Loucy (cell line): ENCODE measurements at regions not wholly inside any gene's neighbourhood (a gene's known extent, or its start where the extent isn't known, plus 50 kb on each side); places are given as distances from the start of the nearest gene placed in this dataset.

Experiments used
- H2AFZ ChIP-seq: fragments of 200-600 bp; sonication (generic); 2 replicates; pipeline ENCODE4 v1.6.0; 2016; ENCODE audit warnings: antibody characterized with exemption, mild to moderate bottlenecking, low read length, moderate library complexity
- H3F3A ChIP-seq: fragments of 200-600 bp; 2 replicates; pipeline ENCODE4 v1.6.0; 2016; ENCODE audit warnings: antibody characterized with exemption, low read depth, mild to moderate bottlenecking
- H3K27me3 ChIP-seq: fragments of 200-600 bp; sonication (generic); 2 replicates; pipeline ENCODE4 v1.6.1; 2014; ENCODE audit warnings: low read length, mild to moderate bottlenecking; ENCODE audit not compliant: insufficient read depth, poor library complexity, severe bottlenecking
- H3K36me3 ChIP-seq: fragments of 200-600 bp; sonication (generic); 2 replicates; pipeline ENCODE4 v1.6.1; 2016; ENCODE audit warnings: low read length; ENCODE audit not compliant: insufficient read depth
- H3K4me1 ChIP-seq: fragments of 200-600 bp; sonication (generic); 2 replicates; pipeline ENCODE4 v1.5.1; 2014; ENCODE audit warnings: low read length, mild to moderate bottlenecking; ENCODE audit not compliant: insufficient read depth, poor library complexity, severe bottlenecking
- H3K4me2 ChIP-seq: fragments of 200-600 bp; sonication (generic); 2 replicates; pipeline ENCODE4 v1.6.0; 2014; ENCODE audit warnings: antibody characterized with exemption, low read length, low read depth, mild to moderate bottlenecking; ENCODE audit not compliant: poor library complexity, severe bottlenecking
- H3K4me3 ChIP-seq: fragments of 200-600 bp; sonication (generic); 2 replicates; pipeline ENCODE4 v1.5.1; 2014; ENCODE audit warnings: low read length, mild to moderate bottlenecking, mixed read lengths; ENCODE audit not compliant: poor library complexity, severe bottlenecking
- H3K79me2 ChIP-seq: fragments of 200-600 bp; sonication (generic); 2 replicates; pipeline ENCODE4 v1.6.1; 2014; ENCODE audit warnings: low read length; ENCODE audit not compliant: insufficient read depth
- H3K9ac ChIP-seq: fragments of 200-600 bp; sonication (generic); 2 replicates; pipeline ENCODE4 v1.6.0; 2014; ENCODE audit warnings: mild to moderate bottlenecking, low read depth, low read length, moderate library complexity; ENCODE audit not compliant: poor library complexity, severe bottlenecking
- H3K9me2 ChIP-seq: fragments of 200-600 bp; sonication (generic); replicated peaks from 2 replicates; pipeline ENCODE4 v1.6.1; 2016; ENCODE audit warnings: low read depth, low read length, mixed read lengths
- H3K9me3 ChIP-seq: fragments of 200-600 bp; sonication (generic); 2 replicates; pipeline ENCODE4 v1.6.1; 2014; ENCODE audit warnings: mild to moderate bottlenecking, antibody characterized with exemption, low read length, low read depth; ENCODE audit not compliant: insufficient read depth
- H4K20me1 ChIP-seq: fragments of 200-600 bp; sonication (generic); 2 replicates; pipeline ENCODE4 v1.6.0; 2014; ENCODE audit warnings: antibody characterized with exemption, low read length, mild to moderate bottlenecking; ENCODE audit not compliant: insufficient read depth, poor library complexity, severe bottlenecking
- EZH2phosphoT487 ChIP-seq: fragments of 200-600 bp; IDR thresholded peaks from 2 replicates; pipeline ENCODE4 v1.6.1; 2018; ENCODE audit warnings: antibody characterized with exemption, mild to moderate bottlenecking, moderate library complexity, borderline replicate concordance
- TF ChIP-seq, protein P1 (sequence below): fragments of 200-600 bp; sonication (generic); conservative IDR thresholded peaks from 2 replicates; pipeline ENCODE4 v1.5.1; 2014; ENCODE audit warnings: mild to moderate bottlenecking, antibody characterized with exemption, low read length

DNA sequence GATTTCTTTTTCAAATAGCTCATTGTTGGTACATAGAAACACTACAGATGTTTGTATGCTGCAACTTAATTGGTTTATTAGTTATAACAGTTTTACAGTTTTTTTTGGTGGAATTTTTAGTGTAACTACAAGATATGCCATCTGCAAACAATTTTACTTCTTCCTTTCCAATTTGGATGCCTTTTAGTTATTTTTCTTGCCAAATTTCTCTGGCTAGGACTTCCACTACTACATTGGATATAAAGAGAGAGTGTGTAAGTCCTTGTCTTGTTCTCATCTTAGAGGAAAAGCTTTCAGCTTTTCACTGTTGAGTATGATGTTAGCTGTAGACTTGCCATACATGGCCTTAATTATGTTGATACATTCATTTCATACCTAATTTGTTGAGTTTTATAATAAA is 143.6 kb upstream of the EOMES start:
- Histone ChIP-seq H3K9me2 (no peaks in the 10 kb centered on the region), H3K4me3 (no peak overlapping the region), H3K4me2 (no peak overlapping the region), H4K20me1 (no peaks in the 10 kb centered on the region), H3K27me3 (no peaks in the 10 kb centered on the region), H3K79me2 (no peaks in the 10 kb centered on the region), H2AFZ (no peak overlapping the region), H3K4me1 (peaks cover 7% of the 10 kb centered on the region), H3F3A (no peaks in the 10 kb centered on the region), H3K36me3 (no peaks in the 10 kb centered on the region), H3K9ac (no peak overlapping the region), H3K9me3 (peaks cover 16% of the 10 kb centered on the region; the same call in 1 of the 2 replicates)
- TF ChIP-seq, protein P1, sequence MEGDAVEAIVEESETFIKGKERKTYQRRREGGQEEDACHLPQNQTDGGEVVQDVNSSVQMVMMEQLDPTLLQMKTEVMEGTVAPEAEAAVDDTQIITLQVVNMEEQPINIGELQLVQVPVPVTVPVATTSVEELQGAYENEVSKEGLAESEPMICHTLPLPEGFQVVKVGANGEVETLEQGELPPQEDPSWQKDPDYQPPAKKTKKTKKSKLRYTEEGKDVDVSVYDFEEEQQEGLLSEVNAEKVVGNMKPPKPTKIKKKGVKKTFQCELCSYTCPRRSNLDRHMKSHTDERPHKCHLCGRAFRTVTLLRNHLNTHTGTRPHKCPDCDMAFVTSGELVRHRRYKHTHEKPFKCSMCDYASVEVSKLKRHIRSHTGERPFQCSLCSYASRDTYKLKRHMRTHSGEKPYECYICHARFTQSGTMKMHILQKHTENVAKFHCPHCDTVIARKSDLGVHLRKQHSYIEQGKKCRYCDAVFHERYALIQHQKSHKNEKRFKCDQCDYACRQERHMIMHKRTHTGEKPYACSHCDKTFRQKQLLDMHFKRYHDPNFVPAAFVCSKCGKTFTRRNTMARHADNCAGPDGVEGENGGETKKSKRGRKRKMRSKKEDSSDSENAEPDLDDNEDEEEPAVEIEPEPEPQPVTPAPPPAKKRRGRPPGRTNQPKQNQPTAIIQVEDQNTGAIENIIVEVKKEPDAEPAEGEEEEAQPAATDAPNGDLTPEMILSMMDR = no peak
- no peak for TF ChIP-seq EZH2phosphoT487

DNA sequence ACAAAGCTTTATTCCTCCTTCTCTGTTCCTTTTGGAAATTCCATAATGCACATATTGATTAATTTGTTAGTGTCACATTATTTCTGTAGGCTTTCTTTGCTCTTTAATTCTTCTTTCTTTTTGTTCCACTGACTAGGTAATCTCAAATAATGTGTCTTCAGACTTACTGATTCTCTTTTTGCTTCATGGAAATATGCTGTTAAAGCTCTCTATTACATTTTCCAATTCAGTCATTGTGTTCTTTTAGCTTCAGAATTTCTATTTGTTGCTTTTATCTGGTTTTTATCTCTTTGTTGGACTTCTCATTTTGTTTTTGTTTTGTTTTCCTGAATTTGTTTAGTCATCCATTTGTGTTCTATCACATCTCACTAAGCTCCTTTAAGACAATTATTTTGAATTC is 147.0 kb upstream of the EOMES start:
- Histone ChIP-seq H3K36me3 (no peaks in the 10 kb centered on the region), H2AFZ (no peak overlapping the region), H3K9me2 (no peaks in the 10 kb centered on the region), H3K4me2 (no peak overlapping the region), H3K79me2 (no peaks in the 10 kb centered on the region), H3K4me3 (no peak overlapping the region), H3K9me3 (peaks cover 16% of the 10 kb centered on the region; the same call in 1 of the 2 replicates), H3K9ac (no peak overlapping the region), H3F3A (no peaks in the 10 kb centered on the region), H3K4me1 (no peaks in the 10 kb centered on the region), H4K20me1 (no peaks in the 10 kb centered on the region), H3K27me3 (no peaks in the 10 kb centered on the region)
- TF ChIP-seq EZH2phosphoT487 = no peak
- TF ChIP-seq, protein P1 = no peak

DNA sequence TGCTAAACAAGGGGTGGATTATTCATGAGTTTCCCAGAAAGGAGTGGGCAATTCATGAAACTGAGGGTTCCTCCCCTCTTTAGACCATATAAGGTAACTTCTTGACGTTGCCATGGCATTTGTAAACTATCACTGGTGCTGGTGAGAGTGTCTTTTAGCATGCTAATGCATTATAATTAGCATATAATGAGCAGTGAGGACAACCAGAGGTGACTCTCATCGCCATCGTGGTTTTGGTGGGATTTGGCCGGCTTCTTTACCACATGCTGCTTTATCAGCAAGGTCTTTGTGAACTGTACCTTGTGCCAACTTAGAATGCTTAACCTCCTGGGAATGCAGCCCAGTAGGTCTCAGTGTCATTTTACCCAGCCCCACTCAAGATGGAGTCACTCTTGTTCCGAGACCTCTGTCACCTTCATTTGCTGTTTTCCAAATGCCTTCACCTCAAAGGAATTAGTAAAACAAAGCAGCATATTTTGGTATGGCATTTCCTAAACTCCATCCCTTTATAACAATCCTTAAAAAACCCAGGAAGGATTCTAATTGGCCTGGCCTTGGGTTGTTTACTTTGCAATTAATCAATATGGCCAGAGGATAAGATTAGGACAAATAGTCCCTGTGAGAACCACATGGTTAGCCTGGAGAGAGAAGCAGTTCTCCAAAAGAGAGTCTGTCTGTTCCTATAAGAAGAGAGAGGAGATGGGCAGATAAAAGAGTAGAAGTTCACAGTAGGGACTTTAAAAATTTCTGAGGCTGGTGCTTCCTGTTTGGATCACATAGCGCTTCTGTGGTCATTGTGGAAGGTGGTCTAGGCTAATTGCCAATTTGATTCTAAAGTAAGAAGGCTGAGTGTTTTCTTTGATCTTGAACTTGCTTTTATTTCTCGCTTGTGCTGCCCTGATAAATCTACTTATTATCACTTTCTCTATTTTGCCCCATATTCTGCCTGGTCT is 155.2 kb upstream of the EOMES start:
- 0 out of 2 replicates have a peak overlapping the region, but pooled peaks have one; percentile 18 for H2AFZ ChIP-seq
- TF ChIP-seq, protein P1 = no peak
- TF ChIP-seq EZH2phosphoT487 = no peak
- H3K36me3 ChIP-seq = no peaks in the 10 kb centered on the region
- H3F3A ChIP-seq = peaks cover 5% of the 10 kb centered on the region; the same call in 1 of the 2 replicates
- H4K20me1 ChIP-seq = no peaks in the 10 kb centered on the region
- peaks cover 34% of the 10 kb centered on the region for H3K4me1 ChIP-seq
- peak overlapping the region; percentile 11 for H3K9ac ChIP-seq
- H3K79me2 ChIP-seq = no peaks in the 10 kb centered on the region
- no peaks in the 10 kb centered on the region for H3K9me3 ChIP-seq
- H3K4me2 ChIP-seq = peak overlapping the region; percentile 59
- H3K9me2 ChIP-seq = no peaks in the 10 kb centered on the region
- no peaks in the 10 kb centered on the region for H3K27me3 ChIP-seq
- H3K4me3 ChIP-seq = peak overlapping the region; percentile 50
